SU-DHL-6 (cell line): ENCODE measurements at regions not wholly inside any gene's neighbourhood (a gene's known extent, or its start where the extent isn't known, plus 50 kb on each side); places are given as distances from the start of the nearest gene placed in this dataset.

Source experiments
- EZH2phosphoT487 ChIP-seq: fragments of 200-600 bp; sonication (generic), shearing (Covaris generic); conservative IDR thresholded peaks from 2 replicates; pipeline ENCODE4 v1.6.1; 2018; ENCODE audit warnings: mild to moderate bottlenecking, antibody characterized with exemption, low read length, moderate library complexity, mixed read lengths
- TF ChIP-seq, protein P1 (sequence below): fragments of 200-600 bp; sonication (generic); IDR thresholded peaks from one replicate; pipeline ENCODE4 v1.5.1; 2017; ENCODE audit warnings: antibody characterized with exemption, mild to moderate bottlenecking, low read length, moderate library complexity; ENCODE audit not compliant: insufficient read depth, poor library complexity, severe bottlenecking

DNA sequence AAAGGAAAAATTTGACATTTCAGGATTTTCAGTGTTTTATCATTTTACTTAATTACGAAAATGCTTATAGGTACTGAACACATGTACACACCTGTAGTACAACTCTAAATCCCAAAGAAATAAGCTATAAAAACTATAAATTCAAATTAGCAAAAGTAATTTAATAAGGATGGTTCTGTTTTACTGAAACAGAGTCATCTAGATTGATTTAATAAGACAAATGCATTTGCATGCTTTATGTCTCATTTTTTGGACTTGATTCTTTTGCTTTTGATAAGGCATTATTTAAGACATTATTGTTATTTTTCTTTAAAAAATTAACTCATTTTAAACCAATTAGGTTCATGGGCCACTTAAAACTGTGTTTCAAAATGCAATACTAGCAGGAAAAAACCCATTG lies 201.2 kb downstream of the PIK3R1 start:
- TF ChIP-seq, protein P1, sequence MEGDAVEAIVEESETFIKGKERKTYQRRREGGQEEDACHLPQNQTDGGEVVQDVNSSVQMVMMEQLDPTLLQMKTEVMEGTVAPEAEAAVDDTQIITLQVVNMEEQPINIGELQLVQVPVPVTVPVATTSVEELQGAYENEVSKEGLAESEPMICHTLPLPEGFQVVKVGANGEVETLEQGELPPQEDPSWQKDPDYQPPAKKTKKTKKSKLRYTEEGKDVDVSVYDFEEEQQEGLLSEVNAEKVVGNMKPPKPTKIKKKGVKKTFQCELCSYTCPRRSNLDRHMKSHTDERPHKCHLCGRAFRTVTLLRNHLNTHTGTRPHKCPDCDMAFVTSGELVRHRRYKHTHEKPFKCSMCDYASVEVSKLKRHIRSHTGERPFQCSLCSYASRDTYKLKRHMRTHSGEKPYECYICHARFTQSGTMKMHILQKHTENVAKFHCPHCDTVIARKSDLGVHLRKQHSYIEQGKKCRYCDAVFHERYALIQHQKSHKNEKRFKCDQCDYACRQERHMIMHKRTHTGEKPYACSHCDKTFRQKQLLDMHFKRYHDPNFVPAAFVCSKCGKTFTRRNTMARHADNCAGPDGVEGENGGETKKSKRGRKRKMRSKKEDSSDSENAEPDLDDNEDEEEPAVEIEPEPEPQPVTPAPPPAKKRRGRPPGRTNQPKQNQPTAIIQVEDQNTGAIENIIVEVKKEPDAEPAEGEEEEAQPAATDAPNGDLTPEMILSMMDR = no peak
- TF ChIP-seq EZH2phosphoT487 = no peak
